NOMO-1 treated with dmso at 0.1 percent for 144 hours (cell line): ENCODE measurements at regions not wholly inside any gene's neighbourhood (a gene's known extent, or its start where the extent isn't known, plus 50 kb on each side); places are given as distances from the start of the nearest gene placed in this dataset.

Experiments
- DNase-seq: peaks from one replicate; lab custom pipeline; 2025; ENCODE audit not compliant: unreplicated experiment; lab: John Stamatoyannopoulos, UW

- no peak for DNase-seq
These were observed 691.6 kb downstream of the ETS1 start for GRCh38 chr11:127895776-127896175.

- DNase-seq, result no peak
These were observed 693.0 kb downstream of the ETS1 start for GRCh38 chr11:127894316-127894715.

- DNase-seq, result no peak
These were observed 697.2 kb downstream of the ETS1 start for GRCh38 chr11:127890030-127890615.

DNA sequence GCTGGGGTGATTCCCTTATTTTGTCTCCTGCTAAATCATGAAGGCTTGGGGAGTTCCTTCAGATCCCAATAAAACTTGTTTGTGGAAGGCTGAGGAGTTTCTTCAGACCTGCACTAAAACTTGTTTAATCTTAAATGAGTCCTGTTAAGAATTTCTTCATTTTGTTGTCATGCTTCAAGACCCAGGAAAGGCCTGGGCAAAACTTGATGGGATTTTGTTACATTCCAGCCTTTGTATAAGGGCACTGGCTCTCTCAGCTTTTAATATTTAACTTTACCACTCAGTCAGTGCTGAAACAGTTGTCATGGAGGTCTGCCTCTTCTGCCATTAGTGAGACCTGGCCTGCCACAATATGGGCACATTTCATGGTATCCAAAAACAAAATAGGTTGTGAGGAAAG, 699.0 kb downstream of the ETS1 start:
- no peak for DNase-seq

- no peak for DNase-seq
These were observed 712.2 kb downstream of the ETS1 start for GRCh38 chr11:127875131-127875530.

DNA sequence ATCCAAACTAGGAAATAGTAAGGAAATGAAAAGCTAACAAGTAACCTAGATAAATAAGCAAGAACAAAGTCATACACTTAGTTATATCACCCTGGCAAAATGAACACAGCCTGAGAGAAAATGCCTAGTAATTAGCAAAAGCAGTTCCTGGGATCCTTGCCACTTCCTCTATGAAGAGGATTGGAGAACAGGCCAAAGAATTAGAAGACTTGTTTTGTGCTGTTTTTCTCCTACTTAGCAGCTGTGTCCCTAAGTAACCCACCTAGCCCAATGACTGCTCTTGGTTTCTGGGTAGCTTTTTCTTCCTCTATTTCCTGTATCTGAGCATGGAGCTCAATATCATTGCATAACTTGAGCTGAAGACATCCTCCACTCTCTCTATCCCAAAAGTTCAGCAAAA, 713.9 kb downstream of the ETS1 start:
- DNase-seq, result no peak

DNA sequence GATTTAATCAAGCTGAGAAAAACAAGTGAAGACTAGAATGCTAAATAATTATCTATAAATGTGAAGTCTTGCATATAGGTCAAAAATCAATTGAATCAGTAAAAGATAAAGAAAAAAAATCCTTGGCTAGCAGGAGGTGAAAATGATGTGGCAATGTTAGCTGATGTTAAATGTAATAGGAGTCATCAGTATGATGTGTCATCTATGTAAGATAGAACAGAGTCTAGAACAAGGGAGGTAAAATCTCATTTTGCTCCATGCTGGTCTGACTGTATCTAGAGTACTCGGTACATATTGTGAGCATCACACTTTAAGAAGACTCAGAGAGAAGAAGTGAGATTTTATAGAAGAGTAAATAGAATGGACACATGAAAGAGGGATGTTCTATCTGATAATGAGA, 721.2 kb downstream of the ETS1 start:
- DNase-seq, result no peak

DNA sequence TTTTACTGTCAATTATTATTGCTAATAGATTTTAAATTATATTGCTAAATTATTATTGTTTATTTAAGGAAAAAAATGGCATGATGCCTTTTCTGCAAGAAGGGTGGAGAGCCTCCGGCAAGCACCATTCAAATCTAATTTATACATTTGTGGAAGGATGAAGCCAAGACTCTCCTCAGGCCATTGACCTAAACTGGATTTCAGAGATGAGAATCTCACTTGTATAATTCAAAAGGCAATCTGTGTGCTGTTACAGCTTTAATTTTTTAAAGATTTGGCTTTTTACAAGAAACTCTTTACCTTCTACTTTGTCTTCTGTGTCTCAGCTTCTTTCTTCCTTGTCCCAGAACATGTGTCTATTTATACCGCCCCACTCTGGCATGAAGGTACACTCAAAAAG, 722.5 kb downstream of the ETS1 start:
- DNase-seq, result no peak

DNA sequence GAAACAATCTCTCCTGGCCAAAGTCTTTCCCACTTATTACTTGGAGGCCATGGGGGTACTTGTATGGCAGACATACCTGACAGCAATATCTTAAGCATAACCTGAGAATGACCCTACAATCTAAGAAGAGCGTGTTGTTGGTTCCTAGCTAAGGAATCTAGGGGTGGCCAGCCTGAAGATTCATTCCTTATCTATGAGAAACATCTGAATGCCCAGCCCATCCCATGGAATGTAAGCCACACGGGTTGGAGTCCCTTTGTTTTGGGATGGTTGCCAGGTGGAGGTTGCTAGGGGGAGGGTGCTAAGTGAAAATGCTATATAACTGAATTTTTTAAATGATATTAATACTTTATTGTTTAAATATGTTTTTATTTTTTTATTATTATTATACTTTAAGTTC, 725.0 kb downstream of the ETS1 start:
- no peak for DNase-seq

- DNase-seq, result no peak
These were observed 727.4 kb downstream of the ETS1 start for GRCh38 chr11:127859941-127860354.

DNA sequence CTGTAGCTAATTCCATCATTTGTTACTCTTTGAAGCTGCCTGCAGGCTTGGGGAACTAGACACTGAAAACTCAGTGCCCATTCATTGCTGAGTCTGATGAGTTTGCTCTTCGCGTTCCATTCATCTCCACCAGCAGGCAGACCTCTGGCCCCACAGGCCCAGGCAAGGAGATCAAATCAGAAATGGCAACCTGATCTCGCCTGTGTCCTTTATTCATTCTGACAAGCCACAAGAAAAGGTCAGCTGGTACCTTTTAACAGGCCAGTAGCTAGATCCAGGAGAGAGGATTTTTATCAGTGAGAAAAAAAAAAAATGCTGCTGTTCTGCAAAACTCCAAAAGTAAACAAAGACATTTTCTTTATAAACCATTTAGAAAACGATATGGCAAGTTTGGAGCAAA, 742.5 kb downstream of the ETS1 start:
- no peak for DNase-seq

GRCh38 chr11:127843483-127844396, 743.6 kb downstream of the ETS1 start:
- no peak for DNase-seq

DNA sequence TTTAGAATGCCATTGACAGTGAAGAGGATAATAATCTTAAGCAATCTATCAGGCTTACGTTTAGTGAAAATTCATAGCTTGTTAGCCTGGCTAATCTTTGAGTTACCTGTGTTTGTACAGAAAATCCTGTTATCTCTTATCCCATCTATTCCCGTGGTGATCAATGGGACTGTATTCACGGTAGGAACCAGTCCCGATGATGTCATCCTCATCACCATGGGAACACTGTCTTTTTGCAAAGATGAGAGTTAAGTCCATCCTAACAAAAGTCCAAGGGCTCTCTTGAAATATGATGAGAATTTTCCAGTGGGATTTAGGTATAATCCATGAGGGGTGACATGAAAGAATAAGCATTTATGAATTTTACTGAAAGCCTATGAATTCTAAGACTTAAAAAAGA, 762.2 kb downstream of the ETS1 start:
- no peak for DNase-seq

- no peak for DNase-seq
These were observed 768.7 kb downstream of the ETS1 start for GRCh38 chr11:127818625-127819024.

DNA sequence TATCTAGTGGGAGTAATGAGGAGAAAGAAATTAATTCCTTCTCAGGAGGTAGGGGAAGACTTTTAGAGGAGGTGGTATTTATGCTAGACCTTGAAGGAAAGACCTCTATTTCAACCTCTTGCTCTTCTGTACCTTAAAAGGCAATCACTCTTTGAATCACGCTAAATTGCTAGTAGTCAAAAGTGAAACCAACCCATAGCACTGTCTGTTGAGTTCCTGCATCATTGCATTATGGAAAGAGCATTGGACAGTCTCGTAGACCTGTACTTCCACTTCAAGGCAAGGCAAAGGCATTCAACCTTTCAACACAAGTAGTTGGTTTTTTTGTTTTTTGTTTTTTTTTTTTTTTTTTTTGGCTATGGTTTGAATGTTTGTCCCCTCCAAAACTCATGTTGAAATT, 770.4 kb downstream of the ETS1 start:
- no peak for DNase-seq

DNA sequence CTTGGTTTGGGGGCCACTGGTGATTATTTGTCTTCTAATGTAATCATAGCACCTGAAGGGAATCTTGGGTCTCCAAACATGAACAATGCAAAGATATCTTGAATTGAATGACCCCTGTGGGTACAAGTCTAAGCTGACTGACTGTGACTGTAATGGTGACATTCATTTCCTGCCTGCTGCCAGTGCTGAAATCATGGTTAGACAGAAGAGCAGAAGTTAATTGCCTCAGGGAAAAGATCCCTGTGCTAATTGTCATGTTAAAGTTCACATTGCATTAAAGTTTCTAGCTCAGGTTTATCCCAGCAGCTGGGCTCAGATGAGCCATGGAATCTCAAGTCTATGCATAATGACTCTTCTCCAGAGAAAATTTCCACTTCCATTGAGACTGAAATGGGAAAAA, 772.0 kb downstream of the ETS1 start:
- DNase-seq, result no peak

DNA sequence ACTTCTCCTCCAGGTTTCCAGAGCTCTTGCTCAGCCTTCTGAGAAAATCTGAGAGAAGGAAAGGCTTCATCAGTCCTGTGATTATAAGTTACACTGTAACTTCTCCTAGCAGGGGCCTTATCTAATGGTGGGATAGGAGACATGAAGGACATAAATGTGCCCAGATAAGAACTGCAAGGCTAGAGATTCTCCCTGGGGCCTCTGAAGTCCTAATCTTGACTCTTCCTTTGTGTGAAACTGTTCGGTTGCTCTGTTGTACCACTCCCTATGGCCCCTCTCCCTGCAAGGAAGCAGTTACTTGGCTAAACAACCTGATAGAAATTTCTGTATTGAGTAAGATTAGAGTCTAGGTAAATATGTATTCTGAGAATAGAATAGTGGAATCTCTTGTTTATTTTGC, 780.9 kb downstream of the ETS1 start:
- DNase-seq, result no peak

GRCh38 chr11:127805771-127806170, 781.6 kb downstream of the ETS1 start:
- DNase-seq, result no peak

- DNase-seq, result no peak
These were observed 782.5 kb downstream of the ETS1 start for GRCh38 chr11:127804747-127805400.

DNA sequence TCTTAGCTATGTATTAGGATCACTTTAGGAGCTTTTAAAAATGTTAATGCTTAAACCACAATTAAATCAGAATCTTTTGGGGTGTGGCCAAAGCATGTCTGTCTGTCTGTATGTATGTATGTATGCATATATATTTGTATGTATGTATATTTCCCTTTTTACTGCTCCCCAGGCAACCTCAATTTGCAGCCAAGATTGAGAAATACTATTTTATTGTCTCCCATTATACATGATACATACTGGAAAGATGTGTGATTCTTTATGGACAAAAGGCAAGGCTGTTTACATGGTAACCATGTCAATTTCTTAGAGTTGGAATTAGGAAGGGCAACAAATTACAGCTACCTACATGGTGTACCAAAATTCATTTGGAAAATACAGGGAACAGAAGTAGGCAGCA, 783.6 kb downstream of the ETS1 start:
- DNase-seq, result no peak

DNA sequence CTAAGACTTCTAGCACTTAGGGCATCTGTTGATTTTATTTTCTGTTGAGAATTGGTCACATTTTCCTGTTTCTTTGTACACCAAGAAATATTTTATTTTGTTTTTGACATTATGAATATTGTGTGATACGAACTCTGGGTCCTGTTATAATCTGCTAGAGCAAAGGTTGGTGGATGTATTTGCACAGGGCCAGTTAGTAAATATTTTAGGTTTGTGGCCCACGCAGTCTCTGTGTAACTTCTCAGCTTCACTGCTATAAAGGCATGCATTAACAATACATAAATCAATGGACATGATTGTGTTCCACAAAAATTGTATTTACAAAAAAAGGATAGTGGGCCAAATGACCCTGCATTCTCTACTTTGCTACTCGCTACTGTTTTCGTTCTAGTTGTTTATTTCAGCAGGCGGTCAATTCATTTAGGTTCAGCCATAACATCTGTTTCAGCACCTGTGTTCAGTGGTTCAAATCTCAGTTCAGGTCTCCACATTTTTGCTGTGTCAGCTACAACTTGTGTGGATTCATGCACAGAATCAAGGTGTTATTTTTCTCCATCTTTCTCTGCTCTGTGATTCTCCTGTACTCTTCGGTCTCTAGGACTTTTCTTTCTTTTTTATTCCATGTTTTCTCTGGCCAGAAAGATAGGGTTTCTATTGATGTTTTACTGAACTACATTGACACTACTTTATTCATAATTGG, 786.2 kb downstream of the ETS1 start:
- DNase-seq, result no peak

DNA sequence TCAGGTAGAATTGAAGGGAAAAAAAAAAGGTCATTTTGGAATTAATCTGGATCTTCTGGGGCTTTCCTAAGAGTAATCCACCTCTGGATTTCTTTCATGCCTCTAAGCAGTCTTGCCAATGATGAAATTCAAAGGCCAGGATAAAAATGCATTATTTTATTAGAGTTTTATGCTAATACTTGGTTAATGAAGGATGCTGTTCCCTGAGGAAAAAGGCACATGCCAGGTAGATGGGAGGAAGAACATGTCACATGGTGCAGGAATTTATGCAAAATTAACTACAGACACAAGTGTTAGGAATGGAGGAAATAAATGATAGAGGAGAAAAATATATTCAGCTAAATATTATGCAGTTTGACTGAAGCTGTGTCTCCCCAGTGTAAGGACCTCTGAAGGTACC, 792.0 kb downstream of the ETS1 start:
- DNase-seq, result no peak
